ENCODE measurements at regions not wholly inside any gene's neighbourhood (a gene's known extent, or its start where the extent isn't known, plus 50 kb on each side); places are given as distances from the start of the nearest gene placed in this dataset.

- no peak for TF ChIP-seq CTCF (IDR thresholded peaks at IDR 0.05; ENCODE audit: extremely low read depth, insufficient read depth, missing control alignments)
- in situ Hi-C loops (cut with MboI; ENCODE audit: low pct_unique_long_range_greater_than_20kb, low sequenced_read_pairs, unreplicated experiment), result no loop called here
- no peak for DNase-seq (ENCODE audit: low spot score)
Observed at GRCh38 chr5:53394808-53395207, 85.6 kb upstream of the FST start.

GRCh38 chr5:53397141-53397757 is 83.2 kb upstream of the FST start:
- in situ Hi-C loops (cut with MboI; ENCODE audit: low pct_unique_long_range_greater_than_20kb, low sequenced_read_pairs, unreplicated experiment), result no loop called here
- TF ChIP-seq CTCF (IDR thresholded peaks at IDR 0.05; ENCODE audit: extremely low read depth, insufficient read depth, missing control alignments), result no peak
- no peak for DNase-seq (ENCODE audit: low spot score)

- DNase-seq (ENCODE audit: low spot score), result no peak
Observed at GRCh38 chr5:53397845-53398244, 82.6 kb upstream of the FST start.

GRCh38 chr5:53399926-53400697 is 80.3 kb upstream of the FST start:
- TF ChIP-seq CTCF (IDR thresholded peaks at IDR 0.05; ENCODE audit: extremely low read depth, insufficient read depth, missing control alignments), result no peak
- no peak for DNase-seq (ENCODE audit: low spot score)
- in situ Hi-C loops (cut with MboI; ENCODE audit: low pct_unique_long_range_greater_than_20kb, low sequenced_read_pairs, unreplicated experiment), result no loop called here

More at GRCh38 chr5:53397845-53398244, 82.6 kb upstream of the FST start:
- no peak for TF ChIP-seq CTCF (IDR thresholded peaks at IDR 0.05; ENCODE audit: extremely low read depth, insufficient read depth, missing control alignments)
- in situ Hi-C loops (cut with MboI; ENCODE audit: low pct_unique_long_range_greater_than_20kb, low sequenced_read_pairs, unreplicated experiment), result no loop called here

- DNase-seq (ENCODE audit: low spot score), result no peak
- TF ChIP-seq CTCF (IDR thresholded peaks at IDR 0.05; ENCODE audit: extremely low read depth, insufficient read depth, missing control alignments), result no peak
- in situ Hi-C loops (cut with MboI; ENCODE audit: low pct_unique_long_range_greater_than_20kb, low sequenced_read_pairs, unreplicated experiment), result no loop called here
Observed at GRCh38 chr5:53403291-53403690, 77.1 kb upstream of the FST start.

- in situ Hi-C loops (cut with MboI; ENCODE audit: low pct_unique_long_range_greater_than_20kb, low sequenced_read_pairs, unreplicated experiment), result no loop called here
- no peak for TF ChIP-seq CTCF (IDR thresholded peaks at IDR 0.05; ENCODE audit: extremely low read depth, insufficient read depth, missing control alignments)
- no peak for DNase-seq (ENCODE audit: low spot score)
Observed at GRCh38 chr5:53403758-53404157, 76.7 kb upstream of the FST start.
